WTC11 (cell line): ENCODE measurements at regions not wholly inside any gene's neighbourhood (a gene's known extent, or its start where the extent isn't known, plus 50 kb on each side); places are given as distances from the start of the nearest gene placed in this dataset.

Experiments used
- ATAC-seq: fragments of 200-7000 bp; cut with Tn5 transposase; 2 replicates; pipeline ENCODE4 v1.10.0; 2021; ENCODE audit warnings: mild to moderate bottlenecking, moderate library complexity
- CTCF ChIA-PET: fragments of 300-600 bp; sonication (Branson Sonifier 250); formaldehyde crosslinking; loops from one replicate; lab custom pipeline; 2021; ENCODE audit warnings: antibody characterized with exemption; lab: Charles Lee
- POLR2A ChIA-PET: fragments of 350-600 bp; sonication (Branson Sonifier 250); formaldehyde crosslinking; loops from one replicate; lab custom pipeline; 2021; ENCODE audit warnings: antibody characterized with exemption; lab: Charles Lee
- DNase-seq: peaks from one replicate; pipeline ENCODE4 v3.0.0; 2021; ENCODE audit warnings: low spot score
- H3K27ac Mint-ChIP-seq: 2 replicates; pipeline ENCODE4 v1.8.0; 2021; ENCODE audit warnings: mixed read lengths
- H3K27me3 Mint-ChIP-seq: 2 replicates; pipeline ENCODE4 v1.8.0; 2021; ENCODE audit warnings: low read depth, mild to moderate bottlenecking, moderate library complexity, mixed read lengths
- H3K36me3 Mint-ChIP-seq: 2 replicates; pipeline ENCODE4 v1.8.0; 2021; ENCODE audit warnings: mixed read lengths
- H3K4me1 Mint-ChIP-seq: 2 replicates; pipeline ENCODE4 v1.8.0; 2022; ENCODE audit warnings: mixed read lengths
- H3K4me3 Mint-ChIP-seq: 2 replicates; pipeline ENCODE4 v1.8.0; 2021; ENCODE audit warnings: mild to moderate bottlenecking, moderate library complexity, mixed read lengths
- H3K9me3 Mint-ChIP-seq: 2 replicates; pipeline ENCODE4 v1.8.0; 2021; ENCODE audit warnings: mixed read lengths
- AFF4 ChIP-seq: sonication (generic); formaldehyde crosslinking; IDR thresholded peaks from 2 replicates; pipeline ENCODE4 v1.8.1; 2023; ENCODE audit warnings: mild to moderate bottlenecking, missing genetic modification reagents, borderline replicate concordance
- ATF2 ChIP-seq: sonication (generic); formaldehyde crosslinking; IDR thresholded peaks from 2 replicates; pipeline ENCODE4 v1.8.1; 2022; ENCODE audit warnings: low read depth, missing genetic modification reagents, borderline replicate concordance
- ATF3 ChIP-seq: sonication (generic); formaldehyde crosslinking; conservative IDR thresholded peaks from 2 replicates; pipeline ENCODE4 v1.8.1; 2022; ENCODE audit warnings: mild to moderate bottlenecking, missing genetic modification reagents
- ATF6 ChIP-seq: sonication (generic); formaldehyde crosslinking; IDR thresholded peaks from 2 replicates; pipeline ENCODE4 v1.8.1; 2023; ENCODE audit warnings: mild to moderate bottlenecking, missing genetic modification reagents
- CREM ChIP-seq: sonication (generic); formaldehyde crosslinking; IDR thresholded peaks from 2 replicates; pipeline ENCODE4 v1.8.1; 2022; ENCODE audit warnings: mild to moderate bottlenecking, missing genetic modification reagents, moderate library complexity
- ESRRA ChIP-seq: sonication (generic); formaldehyde crosslinking; IDR thresholded peaks from 2 replicates; pipeline ENCODE4 v1.8.1; 2022; ENCODE audit warnings: mild to moderate bottlenecking, missing genetic modification reagents, borderline replicate concordance
- IRF2 ChIP-seq: sonication (generic); formaldehyde crosslinking; IDR thresholded peaks from 2 replicates; pipeline ENCODE4 v1.8.0; 2022; ENCODE audit warnings: low read depth, missing genetic modification reagents, borderline replicate concordance
- JAZF1 ChIP-seq: fragments of 250-450 bp; sonication (Bioruptor Pico); IDR thresholded peaks from 2 replicates; pipeline ENCODE4 v1.9.0; 2021; ENCODE audit warnings: moderate library complexity, mild to moderate bottlenecking, inconsistent platforms
- MLX ChIP-seq: sonication (generic); formaldehyde crosslinking; IDR thresholded peaks from 2 replicates; pipeline ENCODE4 v1.8.1; 2023; ENCODE audit warnings: mild to moderate bottlenecking, missing genetic modification reagents, moderate library complexity
- NR1H2 ChIP-seq: sonication (generic); formaldehyde crosslinking; IDR thresholded peaks from 2 replicates; pipeline ENCODE4 v1.9.0; 2021; ENCODE audit warnings: mild to moderate bottlenecking, moderate library complexity, missing genetic modification reagents
- NR2C2 ChIP-seq: sonication (generic); formaldehyde crosslinking; IDR thresholded peaks from 2 replicates; pipeline ENCODE4 v1.8.0; 2022; ENCODE audit warnings: mild to moderate bottlenecking, missing genetic modification reagents
- OVOL2 ChIP-seq: fragments of 250-450 bp; sonication (Bioruptor Pico); IDR thresholded peaks from 2 replicates; pipeline ENCODE4 v1.9.0; 2021; ENCODE audit warnings: mild to moderate bottlenecking, borderline replicate concordance
- SMAD4 ChIP-seq: sonication (generic); formaldehyde crosslinking; IDR thresholded peaks from 2 replicates; pipeline ENCODE4 v1.8.0; 2022; ENCODE audit warnings: mild to moderate bottlenecking, missing genetic modification reagents
- USF1 ChIP-seq: sonication (generic); formaldehyde crosslinking; IDR thresholded peaks from 2 replicates; pipeline ENCODE4 v1.8.0; 2022; ENCODE audit warnings: mild to moderate bottlenecking, missing genetic modification reagents
- USF2 ChIP-seq: sonication (generic); formaldehyde crosslinking; IDR thresholded peaks from 2 replicates; pipeline ENCODE4 v1.8.1; 2023; ENCODE audit warnings: mild to moderate bottlenecking, missing genetic modification reagents, moderate library complexity
- ZBTB43 ChIP-seq: sonication (generic); formaldehyde crosslinking; IDR thresholded peaks from 2 replicates; pipeline ENCODE4 v1.8.1; 2023; ENCODE audit warnings: mild to moderate bottlenecking, missing genetic modification reagents
- ZNF416 ChIP-seq: fragments of 250-450 bp; sonication (Bioruptor Pico); IDR thresholded peaks from 2 replicates; pipeline ENCODE4 v1.9.0; 2021; ENCODE audit warnings: mild to moderate bottlenecking, inconsistent platforms

GRCh38 chr10:25849268-25849667 lies 84.8 kb upstream of the MYO3A start:
- no peaks in the 10 kb centered on the region for H3K36me3 Mint-ChIP-seq
- ATAC-seq (no peak), DNase-seq (no peak)
- peaks cover 31% of the 10 kb centered on the region for H3K4me1 Mint-ChIP-seq
- no peak for TF ChIP-seq IRF2 (CRISPR knock-in tag)
- TF ChIP-seq MLX (CRISPR knock-in tag), result no peak
- TF ChIP-seq ATF6 (CRISPR knock-in tag), result no peak
- TF ChIP-seq ZNF416, result no peak
- TF ChIP-seq USF1 (CRISPR knock-in tag), result no peak
- CTCF ChIA-PET, result no interaction called here
- H3K27ac Mint-ChIP-seq, result no peak overlapping the region
- no peak overlapping the region for H3K4me3 Mint-ChIP-seq
- no peaks in the 10 kb centered on the region for H3K27me3 Mint-ChIP-seq
- POLR2A ChIA-PET, result no interaction called here
- H3K9me3 Mint-ChIP-seq, result no peaks in the 10 kb centered on the region

GRCh38 chr10:25849988-25850387 lies 84.0 kb upstream of the MYO3A start:
- H3K27ac Mint-ChIP-seq, result no peak overlapping the region
- POLR2A ChIA-PET, result no interaction called here
- CTCF ChIA-PET, result no interaction called here
- no peak for ATAC-seq
- H3K36me3 Mint-ChIP-seq, result no peaks in the 10 kb centered on the region
- peaks cover 31% of the 10 kb centered on the region for H3K4me1 Mint-ChIP-seq
- DNase-seq, result no peak
- H3K27me3 Mint-ChIP-seq, result no peaks in the 10 kb centered on the region
- TF ChIP-seq AFF4 (CRISPR knock-in tag), result no peak
- TF ChIP-seq NR1H2 (CRISPR knock-in tag), result no peak
- no peak for TF ChIP-seq ZBTB43 (CRISPR knock-in tag)
- no peak for TF ChIP-seq ATF2 (CRISPR knock-in tag)
- no peak for TF ChIP-seq JAZF1
- no peak for TF ChIP-seq OVOL2 (CRISPR knock-in tag)
- TF ChIP-seq USF2 (CRISPR knock-in tag), result no peak
- TF ChIP-seq CREM (CRISPR knock-in tag), result no peak
- TF ChIP-seq ATF3 (CRISPR knock-in tag), result no peak
- TF ChIP-seq ESRRA, result no peak
- TF ChIP-seq NR2C2 (CRISPR knock-in tag), result no peak
- TF ChIP-seq SMAD4 (CRISPR knock-in tag), result no peak
- H3K4me3 Mint-ChIP-seq, result no peak overlapping the region
- no peaks in the 10 kb centered on the region for H3K9me3 Mint-ChIP-seq
